SK-N-SH (cell line): ENCODE measurements at regions not wholly inside any gene's neighbourhood (a gene's known extent, or its start where the extent isn't known, plus 50 kb on each side); places are given as distances from the start of the nearest gene placed in this dataset.

Experiments used
- EP300 ChIP-seq, 2 experiments: IDR thresholded peaks; 2 replicates each; pipeline versions ENCODE4 v1.4.0 to v1.6.1; 2012; ENCODE audit warnings: borderline replicate concordance in 1 of 2, low read depth in 1 of 2, low read length in 1 of 2
- GABPA ChIP-seq: IDR thresholded peaks from 2 replicates; pipeline ENCODE4 v1.4.0; 2012; ENCODE audit warnings: low read depth, mild to moderate bottlenecking
- GATA2 ChIP-seq: sonication (generic); formaldehyde crosslinking; IDR thresholded peaks from 2 replicates; pipeline ENCODE4 v1.5.0; 2020; ENCODE audit warnings: mild to moderate bottlenecking, missing genetic modification reagents
- JUND ChIP-seq: IDR thresholded peaks from 2 replicates; pipeline ENCODE4 v1.4.0; 2012
- MAX ChIP-seq: IDR thresholded peaks from 2 replicates; pipeline ENCODE4 v1.4.0; 2012; ENCODE audit warnings: low read depth
- NRF1 ChIP-seq: IDR thresholded peaks from 2 replicates; pipeline ENCODE4 v1.6.1; 2012; ENCODE audit warnings: low read depth, mild to moderate bottlenecking, low read length
- RAD21 ChIP-seq: IDR thresholded peaks from 2 replicates; pipeline ENCODE4 v1.6.1; 2012; ENCODE audit warnings: mild to moderate bottlenecking, low read length
- RCOR1 ChIP-seq: fragments of 150-350 bp; IDR thresholded peaks from 2 replicates; pipeline ENCODE4 v1.6.1; 2017; ENCODE audit warnings: antibody characterized with exemption, low read length
- TAF1 ChIP-seq: IDR thresholded peaks from 2 replicates; pipeline ENCODE4 v1.6.1; 2012; ENCODE audit warnings: low read depth, mild to moderate bottlenecking, low read length, moderate library complexity, borderline replicate concordance
- TF ChIP-seq, protein P1 (sequence below): fragments of 200-600 bp; sonication (generic); IDR thresholded peaks from 2 replicates; pipeline ENCODE4 v1.6.1; 2017; ENCODE audit warnings: antibody characterized with exemption, mild to moderate bottlenecking, moderate library complexity
- TF ChIP-seq, protein P2 (sequence below): IDR thresholded peaks from 2 replicates; pipeline ENCODE4; 2012

DNA sequence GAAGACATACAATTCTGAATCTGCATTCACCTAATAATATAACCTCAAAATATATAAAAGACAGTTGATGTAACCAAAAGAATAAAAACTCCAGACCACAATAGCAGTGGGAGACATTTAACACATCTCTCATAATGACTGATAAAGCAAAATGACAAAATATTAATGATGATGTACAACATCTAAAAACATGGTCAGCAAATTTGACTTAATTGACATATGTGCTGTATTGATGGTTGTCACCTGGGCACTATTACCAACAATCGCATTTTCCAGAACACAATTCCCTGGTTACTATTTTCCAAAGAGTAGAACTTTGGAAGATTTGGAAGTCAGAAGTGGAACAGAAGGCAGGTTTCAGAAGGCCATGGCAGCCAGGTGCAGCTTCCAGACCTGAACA lies 899.5 kb upstream of the CELF2 start:
- TF ChIP-seq EP300 (IDR thresholded peaks at IDR 0.05; ENCODE audit: borderline replicate concordance in 1 of 2, low read depth in 1 of 2, low read length in 1 of 2) (no peak), GABPA (no peak), NRF1 (no peak), MAX (no peak), RCOR1 (no peak), TAF1 (no peak), RAD21 (no peak), GATA2 (CRISPR knock-in tag) (no peak), JUND (no peak)
- TF ChIP-seq, protein P1, sequence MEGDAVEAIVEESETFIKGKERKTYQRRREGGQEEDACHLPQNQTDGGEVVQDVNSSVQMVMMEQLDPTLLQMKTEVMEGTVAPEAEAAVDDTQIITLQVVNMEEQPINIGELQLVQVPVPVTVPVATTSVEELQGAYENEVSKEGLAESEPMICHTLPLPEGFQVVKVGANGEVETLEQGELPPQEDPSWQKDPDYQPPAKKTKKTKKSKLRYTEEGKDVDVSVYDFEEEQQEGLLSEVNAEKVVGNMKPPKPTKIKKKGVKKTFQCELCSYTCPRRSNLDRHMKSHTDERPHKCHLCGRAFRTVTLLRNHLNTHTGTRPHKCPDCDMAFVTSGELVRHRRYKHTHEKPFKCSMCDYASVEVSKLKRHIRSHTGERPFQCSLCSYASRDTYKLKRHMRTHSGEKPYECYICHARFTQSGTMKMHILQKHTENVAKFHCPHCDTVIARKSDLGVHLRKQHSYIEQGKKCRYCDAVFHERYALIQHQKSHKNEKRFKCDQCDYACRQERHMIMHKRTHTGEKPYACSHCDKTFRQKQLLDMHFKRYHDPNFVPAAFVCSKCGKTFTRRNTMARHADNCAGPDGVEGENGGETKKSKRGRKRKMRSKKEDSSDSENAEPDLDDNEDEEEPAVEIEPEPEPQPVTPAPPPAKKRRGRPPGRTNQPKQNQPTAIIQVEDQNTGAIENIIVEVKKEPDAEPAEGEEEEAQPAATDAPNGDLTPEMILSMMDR = no peak
- TF ChIP-seq, protein P2, sequence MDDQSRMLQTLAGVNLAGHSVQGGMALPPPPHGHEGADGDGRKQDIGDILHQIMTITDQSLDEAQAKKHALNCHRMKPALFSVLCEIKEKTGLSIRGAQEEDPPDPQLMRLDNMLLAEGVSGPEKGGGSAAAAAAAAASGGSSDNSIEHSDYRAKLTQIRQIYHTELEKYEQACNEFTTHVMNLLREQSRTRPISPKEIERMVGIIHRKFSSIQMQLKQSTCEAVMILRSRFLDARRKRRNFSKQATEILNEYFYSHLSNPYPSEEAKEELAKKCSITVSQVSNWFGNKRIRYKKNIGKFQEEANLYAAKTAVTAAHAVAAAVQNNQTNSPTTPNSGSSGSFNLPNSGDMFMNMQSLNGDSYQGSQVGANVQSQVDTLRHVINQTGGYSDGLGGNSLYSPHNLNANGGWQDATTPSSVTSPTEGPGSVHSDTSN = no peak
